Stimulated activated CD4-positive, alpha-beta T cell treated with anti-CD3 and anti-CD28 coated beads, Interleukin-4, amount 100 ng/mL, for 1 hour (primary cell): ENCODE measurements at regions not wholly inside any gene's neighbourhood (a gene's known extent, or its start where the extent isn't known, plus 50 kb on each side); places are given as distances from the start of the nearest gene placed in this dataset.
"Not testable (repeated sequence)": the region's sequence is repeated elsewhere in the genome, so short reads cannot be mapped to it uniquely, and the experiment has no call there.

ENCODE experiments used
- DNase-seq: peaks from one replicate; pipeline ENCODE4 v3.0.0-alpha.2; 2020

DNA sequence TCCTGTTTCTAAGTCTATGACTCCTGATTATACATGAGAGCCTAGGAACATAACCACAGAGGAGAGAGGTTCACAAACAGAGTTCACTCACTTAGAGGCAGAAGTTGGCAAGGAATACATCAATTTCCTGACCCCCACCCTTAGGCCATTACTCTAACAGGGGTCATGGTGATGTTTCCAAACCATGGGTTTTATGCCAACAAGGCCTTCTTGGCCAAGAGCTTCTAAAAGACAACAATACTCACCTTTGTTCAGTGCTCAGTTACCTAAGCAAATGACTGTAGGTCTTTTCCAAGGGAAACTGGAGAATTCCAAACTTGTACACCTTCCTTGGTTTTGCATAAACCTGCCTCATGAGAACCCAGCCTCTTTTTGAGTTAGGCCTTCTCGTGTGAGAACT lies 52.6 kb downstream of the ERICH4 start:
- no peak for DNase-seq

- no peak for DNase-seq
Measured at GRCh38 chr19:41499899-41500298, 56.9 kb downstream of the ERICH4 start.

DNA sequence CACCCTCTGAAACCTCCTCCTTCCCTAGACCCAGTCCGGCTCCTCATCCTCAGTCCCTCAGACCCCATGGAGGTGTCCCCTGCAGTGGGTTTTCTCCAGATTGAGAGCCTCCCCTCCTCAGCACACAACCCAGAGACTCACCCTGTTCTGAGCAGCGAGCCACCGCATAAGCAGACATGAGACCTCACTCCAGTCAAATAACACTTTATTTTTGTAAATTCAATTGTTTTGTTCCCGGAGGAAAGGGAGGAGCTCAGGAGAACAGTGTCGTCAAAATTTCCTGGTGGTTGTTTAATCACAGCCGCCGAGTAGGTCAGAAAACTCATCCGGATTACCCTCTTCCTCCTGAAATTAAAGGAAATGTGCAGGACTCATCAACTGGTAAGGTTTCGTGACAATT lies 57.5 kb downstream of the ERICH4 start:
- DNase-seq: no peak

GRCh38 chr19:41501854-41502253 lies 58.9 kb downstream of the ERICH4 start:
- DNase-seq: no peak

- DNase-seq: no peak
Measured at GRCh38 chr19:41505105-41505504, 62.1 kb downstream of the ERICH4 start.

- DNase-seq: no peak
Measured at GRCh38 chr19:41510484-41510883, 65.5 kb upstream of the CEACAM21 start.

DNA sequence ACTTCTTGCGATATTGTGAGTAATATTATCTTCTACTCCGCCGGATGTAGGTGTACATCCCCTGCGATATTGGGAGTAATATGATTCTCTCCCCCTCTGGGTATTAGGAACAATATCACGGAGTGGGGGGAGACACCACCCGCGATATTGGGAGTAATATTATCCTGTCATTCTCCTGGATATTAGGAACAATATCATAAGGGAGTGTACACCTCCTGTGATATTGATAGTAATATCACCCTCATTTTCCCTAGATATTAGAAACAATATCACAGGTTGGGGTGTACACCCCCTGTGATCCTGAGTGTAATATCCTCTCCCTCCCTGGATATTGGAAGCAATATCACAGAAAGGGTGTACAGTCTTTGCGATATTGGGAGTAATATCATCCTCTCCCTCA lies 64.3 kb upstream of the CEACAM21 start:
- no peak for DNase-seq

DNA sequence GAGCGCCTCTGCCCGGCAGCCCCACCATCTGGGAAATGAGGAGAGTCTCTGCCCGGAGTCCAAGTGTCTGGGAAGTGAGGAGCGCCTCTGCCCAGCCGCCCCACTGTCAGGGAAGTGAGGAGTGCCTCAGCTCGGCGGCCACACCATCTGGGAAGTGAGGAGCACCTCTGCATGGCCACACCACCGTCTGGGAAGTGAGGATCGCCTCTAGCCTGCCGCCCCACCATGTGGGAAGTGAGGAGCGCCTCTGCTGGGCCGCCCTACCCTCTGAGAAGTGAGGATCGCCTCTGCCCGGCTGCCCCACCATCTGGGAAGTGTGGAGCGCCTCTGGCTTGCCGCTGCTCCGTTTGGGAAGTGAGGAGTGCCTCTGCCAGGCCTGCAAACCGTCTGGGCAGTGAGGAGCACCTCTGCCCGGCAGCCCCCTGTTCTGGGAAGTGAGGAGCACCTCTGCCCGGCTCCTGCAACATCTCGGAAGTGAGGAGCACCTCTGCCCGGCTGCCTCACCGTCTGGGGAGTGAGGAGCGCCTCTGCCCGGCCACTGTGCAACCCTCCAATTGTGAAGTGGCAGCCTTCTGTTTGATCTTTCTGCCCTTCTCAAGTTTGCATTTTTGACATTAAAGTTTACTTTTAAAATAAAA lies 60.8 kb upstream of the CEACAM21 start:
- DNase-seq: no peak

- DNase-seq: peak; percentile 18
Measured at GRCh38 chr19:41516292-41517171, 59.4 kb upstream of the CEACAM21 start.

- DNase-seq: no peak
Measured at GRCh38 chr19:41518141-41518540, 57.8 kb upstream of the CEACAM21 start.

DNA sequence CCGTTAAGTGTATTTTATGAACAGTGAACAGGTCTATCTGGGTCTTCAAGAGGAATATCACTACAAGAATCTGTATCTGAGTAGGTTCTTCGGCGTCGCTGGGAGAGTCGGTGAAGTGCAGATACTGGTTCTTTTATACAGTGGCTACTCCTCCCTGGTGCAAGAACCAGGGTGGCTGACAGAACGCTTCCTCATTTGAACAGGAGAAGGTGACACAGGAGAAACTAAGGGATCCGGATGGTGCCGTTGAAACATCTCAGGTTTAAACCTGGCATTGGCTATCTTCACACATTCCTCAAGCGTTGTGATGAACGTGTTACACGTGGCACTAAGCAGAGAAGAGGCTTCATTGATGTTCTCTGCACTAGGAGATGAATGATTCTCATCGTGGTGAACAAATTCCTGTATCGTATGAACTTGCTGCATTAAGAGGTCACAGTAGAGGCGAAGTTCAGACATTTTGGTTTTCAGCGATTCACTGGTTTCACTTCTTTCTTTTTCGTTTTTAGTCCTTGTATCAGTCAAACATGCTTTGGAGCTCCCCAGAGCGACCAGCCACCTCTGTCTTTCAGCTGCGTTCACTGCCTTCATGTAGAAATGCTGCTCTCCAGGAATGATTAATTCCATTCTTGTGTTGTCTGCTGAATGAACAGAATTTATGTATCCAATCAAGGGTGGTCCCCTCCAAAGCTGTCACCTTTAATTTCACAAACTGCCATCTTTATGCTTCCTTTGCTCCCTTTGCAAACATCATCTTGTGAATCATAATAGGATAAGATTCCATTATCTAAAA lies 54.6 kb upstream of the CEACAM21 start:
- DNase-seq: not testable (repeated sequence)

DNA sequence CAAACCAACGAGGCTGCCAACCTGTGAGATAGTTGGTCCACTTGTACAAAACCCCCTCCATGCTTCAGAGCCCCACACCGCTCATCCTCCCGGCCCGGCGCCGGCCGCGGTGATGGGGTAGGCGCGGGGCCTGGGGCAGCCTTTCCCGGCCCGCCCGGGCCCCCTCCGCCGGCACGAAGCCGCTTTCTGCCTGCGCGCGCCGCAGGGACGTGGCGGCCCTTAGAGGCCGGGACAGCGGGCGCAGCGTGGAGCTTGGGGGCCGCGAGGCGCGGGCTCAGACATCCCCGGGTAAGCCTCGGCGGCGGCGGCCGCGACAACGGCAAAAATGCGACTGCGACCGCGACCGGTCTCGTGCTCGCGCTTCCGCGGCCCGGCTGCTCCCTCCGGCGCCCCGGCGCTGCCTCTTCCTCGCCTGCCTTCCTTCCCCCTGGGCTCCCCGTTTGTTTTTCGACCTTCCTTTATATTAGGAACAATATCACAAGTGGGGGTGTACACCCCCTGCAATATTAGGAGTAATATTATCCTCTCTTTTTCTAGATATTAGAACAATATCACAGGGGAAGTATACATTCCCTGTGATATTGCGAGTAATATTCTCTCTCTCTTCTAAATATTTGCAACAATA lies 53.9 kb upstream of the CEACAM21 start:
- peak; percentile 43 for DNase-seq

- no peak for DNase-seq
Measured at GRCh38 chr19:41525989-41526388, 50.0 kb upstream of the CEACAM21 start.
